ENCODE measurements at regions not wholly inside any gene's neighbourhood (a gene's known extent, or its start where the extent isn't known, plus 50 kb on each side); places are given as distances from the start of the nearest gene placed in this dataset.

DNA sequence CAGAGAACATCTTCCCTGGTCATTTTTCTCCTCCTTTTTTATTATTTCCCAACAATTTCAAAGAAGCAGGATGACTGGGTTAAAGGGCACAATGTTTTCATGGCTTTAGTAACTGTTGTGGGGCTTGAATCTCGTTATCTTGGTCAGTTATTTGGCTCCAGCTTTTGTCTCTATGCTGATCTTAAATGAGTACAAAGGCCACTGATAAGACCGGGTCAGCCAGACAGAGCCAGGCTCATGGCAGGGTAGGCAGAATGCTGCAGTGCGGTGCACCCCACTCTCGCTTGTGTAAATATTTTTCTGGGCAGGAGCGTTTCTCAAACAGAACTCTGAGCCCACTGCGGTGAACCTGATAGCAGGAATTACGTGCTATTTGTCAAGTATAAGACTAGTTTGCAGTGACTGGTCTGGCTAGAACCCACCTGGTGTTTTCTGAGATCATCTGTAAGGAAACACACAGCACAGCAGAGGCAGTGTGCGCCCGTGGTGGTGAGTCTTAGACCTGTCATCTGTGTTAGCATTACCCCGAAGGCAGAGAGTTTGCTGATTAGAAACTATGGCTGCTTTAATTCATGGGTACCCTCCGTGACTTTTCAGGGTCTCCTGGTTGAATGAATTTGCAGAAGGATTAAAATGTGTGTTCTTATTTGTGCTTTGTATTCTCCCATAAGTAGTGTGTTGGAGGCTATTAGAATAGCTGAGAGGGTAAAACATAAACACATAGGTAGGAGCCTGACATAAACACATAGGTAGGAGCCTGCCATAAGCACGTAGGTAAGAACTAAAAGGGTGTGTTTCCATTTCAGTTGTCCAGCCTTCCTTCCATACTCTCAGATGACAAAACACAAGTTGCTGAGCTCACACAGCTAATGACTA is 158.6 kb upstream of the DMRT1 start:
- no peak overlapping the region for H3K4me3 ChIP-seq (ENCODE audit: low read depth, low read length)
- TF ChIP-seq, protein P1, sequence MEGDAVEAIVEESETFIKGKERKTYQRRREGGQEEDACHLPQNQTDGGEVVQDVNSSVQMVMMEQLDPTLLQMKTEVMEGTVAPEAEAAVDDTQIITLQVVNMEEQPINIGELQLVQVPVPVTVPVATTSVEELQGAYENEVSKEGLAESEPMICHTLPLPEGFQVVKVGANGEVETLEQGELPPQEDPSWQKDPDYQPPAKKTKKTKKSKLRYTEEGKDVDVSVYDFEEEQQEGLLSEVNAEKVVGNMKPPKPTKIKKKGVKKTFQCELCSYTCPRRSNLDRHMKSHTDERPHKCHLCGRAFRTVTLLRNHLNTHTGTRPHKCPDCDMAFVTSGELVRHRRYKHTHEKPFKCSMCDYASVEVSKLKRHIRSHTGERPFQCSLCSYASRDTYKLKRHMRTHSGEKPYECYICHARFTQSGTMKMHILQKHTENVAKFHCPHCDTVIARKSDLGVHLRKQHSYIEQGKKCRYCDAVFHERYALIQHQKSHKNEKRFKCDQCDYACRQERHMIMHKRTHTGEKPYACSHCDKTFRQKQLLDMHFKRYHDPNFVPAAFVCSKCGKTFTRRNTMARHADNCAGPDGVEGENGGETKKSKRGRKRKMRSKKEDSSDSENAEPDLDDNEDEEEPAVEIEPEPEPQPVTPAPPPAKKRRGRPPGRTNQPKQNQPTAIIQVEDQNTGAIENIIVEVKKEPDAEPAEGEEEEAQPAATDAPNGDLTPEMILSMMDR (IDR thresholded peaks at IDR 0.05; ENCODE audit: low read depth, low read length) = no peak

DNA sequence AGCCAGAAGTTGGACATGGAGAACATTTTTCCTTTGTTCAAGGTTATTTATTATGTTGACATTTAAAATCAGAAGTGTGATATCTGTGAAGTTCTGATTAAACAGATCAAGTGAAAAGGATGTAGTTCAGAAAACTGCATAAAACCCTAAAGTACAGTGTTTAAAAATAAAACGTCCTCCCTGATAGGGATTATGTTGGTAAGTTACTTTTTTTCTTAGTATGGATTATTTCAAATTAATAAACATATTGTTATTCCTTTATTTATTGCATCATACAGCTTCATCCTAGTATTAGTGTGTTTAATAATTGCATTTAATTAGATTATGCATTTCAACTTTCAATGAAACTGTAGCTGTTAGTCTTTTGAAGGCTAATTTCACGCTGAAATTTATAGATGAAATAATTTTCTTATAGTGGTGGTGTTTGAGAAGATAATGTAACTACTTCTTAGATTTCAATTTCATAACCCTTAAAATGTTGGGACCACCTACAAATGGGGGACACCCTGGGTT is 157.9 kb upstream of the DMRT1 start:
- TF ChIP-seq, protein P1 (IDR thresholded peaks at IDR 0.05; ENCODE audit: low read depth, low read length) = no peak
- peak overlapping the region; percentile 60 for H3K4me3 ChIP-seq (ENCODE audit: low read depth, low read length)

DNA sequence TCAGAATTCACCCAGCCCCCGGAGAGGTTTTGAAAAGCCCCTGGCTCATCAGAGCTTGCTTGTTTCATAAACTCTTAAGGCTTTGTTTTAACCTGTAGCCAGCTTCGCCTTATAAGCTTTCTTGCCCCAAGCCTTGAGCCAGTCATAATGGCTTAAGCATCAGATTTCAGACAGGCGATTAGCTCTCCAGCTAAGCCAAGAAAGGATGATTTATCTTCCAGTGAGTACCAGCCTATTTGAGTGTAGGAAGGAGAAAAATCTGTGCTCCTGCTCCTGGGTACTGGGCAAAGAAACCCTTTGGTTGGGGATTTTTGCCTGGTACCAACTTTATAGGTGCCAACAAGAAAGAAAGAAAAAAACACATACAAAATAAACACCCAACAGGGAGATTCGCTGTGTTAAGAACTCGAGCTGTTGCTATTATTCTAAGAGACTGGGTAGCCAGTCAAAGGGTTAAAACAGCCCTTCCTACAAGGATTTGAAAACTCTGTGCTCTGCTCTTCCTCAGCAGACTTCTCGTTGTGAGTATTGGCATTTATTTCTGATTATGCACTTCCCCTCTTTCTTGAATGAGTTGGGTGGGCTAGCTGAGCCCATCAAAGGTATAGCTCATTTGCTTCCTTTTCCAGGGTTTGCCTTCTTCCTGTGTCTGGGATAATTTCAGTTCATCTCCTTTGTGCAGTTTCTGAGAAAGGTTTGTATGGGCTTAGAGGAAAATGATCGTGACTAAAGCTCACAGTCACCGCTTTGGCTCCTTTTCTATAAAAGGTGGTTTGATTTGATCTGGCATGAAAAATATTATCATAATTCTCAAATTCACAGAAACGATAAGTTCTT is 157.2 kb upstream of the DMRT1 start:
- TF ChIP-seq, protein P1 (IDR thresholded peaks at IDR 0.05; ENCODE audit: low read depth, low read length) = no peak
- H3K4me3 ChIP-seq (ENCODE audit: low read depth, low read length) = peak overlapping the region; percentile 60

DNA sequence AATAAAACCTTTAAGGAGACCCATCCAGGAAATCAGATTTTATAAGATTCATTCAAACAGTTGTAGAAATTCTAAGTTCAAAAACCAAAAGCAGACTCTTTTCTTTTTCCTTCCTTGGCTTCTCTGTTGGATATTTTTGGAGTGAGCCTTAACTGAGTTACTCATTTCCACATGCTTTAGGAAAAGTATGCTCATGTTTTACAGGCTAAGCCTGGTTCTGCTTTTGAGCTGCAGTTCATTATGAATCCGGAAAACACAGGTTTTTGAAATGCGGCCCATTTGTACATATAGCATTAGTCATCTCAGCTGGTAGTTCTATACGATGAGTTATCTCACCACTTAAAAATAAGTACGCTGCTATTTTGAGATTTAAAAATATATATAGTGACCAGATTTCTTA is 156.6 kb upstream of the DMRT1 start:
- peak overlapping the region; percentile 60 for H3K4me3 ChIP-seq (ENCODE audit: low read depth, low read length)
- TF ChIP-seq, protein P1 (IDR thresholded peaks at IDR 0.05; ENCODE audit: low read depth, low read length) = no peak

DNA sequence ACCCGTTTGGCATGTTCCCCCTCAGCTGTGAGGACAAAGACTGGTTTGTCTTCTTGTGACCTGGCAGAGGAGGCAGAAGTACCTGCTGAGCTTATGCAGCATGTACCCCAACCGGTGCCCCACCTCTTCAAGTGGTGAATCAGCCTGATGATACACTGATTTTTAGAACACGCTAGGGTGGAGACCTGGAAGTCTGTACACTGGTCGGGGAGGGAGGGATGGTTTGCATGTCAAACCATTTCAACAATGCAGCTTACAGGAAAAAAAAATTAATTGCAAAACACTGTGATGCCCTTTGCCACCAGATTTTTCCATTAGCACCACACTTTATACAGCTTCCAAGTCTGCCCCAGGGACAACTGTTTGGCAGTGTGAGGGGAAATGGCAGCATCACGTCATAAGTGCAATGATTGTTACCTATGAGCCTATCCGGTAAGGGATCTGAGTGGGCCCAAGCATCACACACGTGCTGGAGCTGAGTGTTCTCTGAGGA is 155.1 kb upstream of the DMRT1 start:
- TF ChIP-seq, protein P1 (IDR thresholded peaks at IDR 0.05; ENCODE audit: low read depth, low read length) = no peak
- no peak overlapping the region for H3K4me3 ChIP-seq (ENCODE audit: low read depth, low read length)

DNA sequence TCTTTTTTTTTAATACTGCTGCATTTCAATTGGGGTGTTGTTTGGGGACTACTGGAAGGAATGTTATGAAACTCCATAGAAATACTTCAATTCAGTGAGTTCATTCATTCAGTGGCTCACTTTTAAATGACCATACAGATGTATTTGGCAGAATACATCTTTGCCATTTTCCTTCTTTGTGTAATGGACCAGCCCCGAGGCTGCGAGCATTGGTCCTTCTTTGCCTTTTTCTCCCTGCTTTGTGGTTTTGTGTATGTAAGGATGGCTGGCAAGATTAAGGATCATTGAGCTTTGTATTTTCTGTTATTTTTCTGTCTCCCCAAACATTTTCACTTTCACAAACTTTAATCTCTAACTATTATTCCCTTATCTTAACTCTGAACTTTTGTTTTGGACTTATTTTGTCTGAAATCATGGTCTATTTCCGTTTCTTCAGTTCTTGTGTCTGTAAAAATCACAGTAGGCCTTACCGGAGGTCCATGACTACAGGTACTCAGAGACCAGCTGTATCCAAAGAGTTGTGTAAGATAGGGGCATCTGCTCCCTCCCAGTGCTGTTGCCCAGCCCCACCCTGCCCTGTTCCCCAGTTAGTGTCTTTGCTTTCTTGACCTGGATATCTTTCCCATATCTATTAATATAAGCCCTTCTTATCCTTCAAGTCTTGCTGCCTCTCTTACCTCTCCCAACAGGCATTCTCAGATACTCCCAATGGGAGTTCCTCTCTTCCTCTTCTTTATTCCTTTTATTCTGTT is 154.3 kb upstream of the DMRT1 start:
- H3K4me3 ChIP-seq (ENCODE audit: low read depth, low read length) = no peak overlapping the region
- TF ChIP-seq, protein P1 (IDR thresholded peaks at IDR 0.05; ENCODE audit: low read depth, low read length) = no peak
